Stomach (tissue), 4 donors: ENCODE measurements at regions not wholly inside any gene's neighbourhood (a gene's known extent, or its start where the extent isn't known, plus 50 kb on each side); places are given as distances from the start of the nearest gene placed in this dataset.

Experiments
- CTCF ChIP-seq, 7 experiments: fragments of 450-650 bp in 4 of 7; fragments of 200-600 bp in 3 of 7; sonication (generic) in 3 of 7; IDR thresholded peaks; one replicate each; pipeline ENCODE4 v1.5.1; 2016 to 2019; ENCODE audit warnings: antibody characterized with exemption in 7 of 7, control low read depth in 2 of 7, mild to moderate bottlenecking in 1 of 7
- EP300 ChIP-seq: sonication (generic); formaldehyde crosslinking; IDR thresholded peaks from one replicate; pipeline ENCODE4 v1.6.1; 2017; ENCODE audit warnings: antibody characterized with exemption
- POLR2A ChIP-seq, 4 donors: fragments of 450-650 bp; IDR thresholded peaks; one replicate each; pipeline ENCODE4 v1.6.1; 2016; ENCODE audit warnings: antibody characterized with exemption in 4 of 4, control low read depth in 2 of 4, mild to moderate bottlenecking in 1 of 4, moderate library complexity in 1 of 4
- POLR2AphosphoS5 ChIP-seq, 3 donors: sonication (generic); formaldehyde crosslinking; IDR thresholded peaks; one replicate each; pipeline ENCODE4 v1.6.1; 2016; ENCODE audit warnings: antibody characterized with exemption in 3 of 3

- TF ChIP-seq CTCF (IDR thresholded peaks at IDR 0.05) (no peak), POLR2AphosphoS5 (IDR thresholded peaks at IDR 0.05) (no peak), EP300 (no peak), POLR2A (IDR thresholded peaks at IDR 0.05) (no peak)
These were observed 121.1 kb upstream of the RUNX1 start for GRCh38 chr21:35170244-35170643.
